Lower leg skin (tissue), 3 donors: ENCODE measurements at regions not wholly inside any gene's neighbourhood (a gene's known extent, or its start where the extent isn't known, plus 50 kb on each side); places are given as distances from the start of the nearest gene placed in this dataset.

Experiments used
- CTCF ChIP-seq, 3 donors: fragments of 450-650 bp; IDR thresholded peaks; one replicate each; pipeline ENCODE4 v1.5.1; 2016; ENCODE audit warnings: antibody characterized with exemption in 3 of 3, mild to moderate bottlenecking in 3 of 3, moderate library complexity in 2 of 3
- POLR2A ChIP-seq, 2 donors: fragments of 450-650 bp; IDR thresholded peaks; one replicate each; pipeline ENCODE4 v1.6.1; 2016 to 2017; ENCODE audit warnings: antibody characterized with exemption in 2 of 2, mild to moderate bottlenecking in 1 of 2, moderate library complexity in 1 of 2

GRCh38 chr12:4014444-4014843, 141.2 kb upstream of the PARP11 start:
- no peak for TF ChIP-seq CTCF (IDR thresholded peaks at IDR 0.05)
- TF ChIP-seq POLR2A (IDR thresholded peaks at IDR 0.05) = no peak
